GM21367 (cell line): ENCODE measurements at regions not wholly inside any gene's neighbourhood (a gene's known extent, or its start where the extent isn't known, plus 50 kb on each side); places are given as distances from the start of the nearest gene placed in this dataset.

ENCODE experiments used
- ATAC-seq: cut with Tn5 transposase; IDR thresholded peaks from one replicate; pipeline ENCODE4 v1.9.1; 2021; ENCODE audit not compliant: unreplicated experiment

- ATAC-seq = no peak
Measured at GRCh38 chr4:31052519-31052918, 332.4 kb downstream of the PCDH7 start.

DNA sequence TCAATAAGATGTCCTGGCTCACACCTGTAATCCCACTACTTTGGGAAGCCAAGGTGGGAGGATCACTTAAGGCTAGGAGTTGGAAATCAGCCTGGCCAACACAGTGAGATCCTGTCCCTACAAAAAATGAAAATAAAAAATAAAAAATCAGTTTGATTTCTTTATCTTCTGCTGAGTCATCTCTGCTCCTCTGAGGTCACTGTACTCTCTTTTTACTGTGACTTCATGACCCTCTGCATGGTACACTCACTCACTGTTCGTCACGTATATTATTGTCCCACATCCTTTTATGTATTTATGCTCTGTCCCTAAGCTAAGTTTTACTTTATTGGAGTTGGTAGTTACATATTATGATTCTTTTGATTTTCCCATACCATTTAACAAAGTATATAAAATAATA, 333.3 kb downstream of the PCDH7 start:
- ATAC-seq = no peak

GRCh38 chr4:31054295-31054694, 334.1 kb downstream of the PCDH7 start:
- no peak for ATAC-seq

GRCh38 chr4:31058656-31059055, 338.5 kb downstream of the PCDH7 start:
- no peak for ATAC-seq

GRCh38 chr4:31059753-31060522, 339.8 kb downstream of the PCDH7 start:
- no peak for ATAC-seq

- ATAC-seq = no peak
Measured at GRCh38 chr4:31065086-31065485, 344.9 kb downstream of the PCDH7 start.

DNA sequence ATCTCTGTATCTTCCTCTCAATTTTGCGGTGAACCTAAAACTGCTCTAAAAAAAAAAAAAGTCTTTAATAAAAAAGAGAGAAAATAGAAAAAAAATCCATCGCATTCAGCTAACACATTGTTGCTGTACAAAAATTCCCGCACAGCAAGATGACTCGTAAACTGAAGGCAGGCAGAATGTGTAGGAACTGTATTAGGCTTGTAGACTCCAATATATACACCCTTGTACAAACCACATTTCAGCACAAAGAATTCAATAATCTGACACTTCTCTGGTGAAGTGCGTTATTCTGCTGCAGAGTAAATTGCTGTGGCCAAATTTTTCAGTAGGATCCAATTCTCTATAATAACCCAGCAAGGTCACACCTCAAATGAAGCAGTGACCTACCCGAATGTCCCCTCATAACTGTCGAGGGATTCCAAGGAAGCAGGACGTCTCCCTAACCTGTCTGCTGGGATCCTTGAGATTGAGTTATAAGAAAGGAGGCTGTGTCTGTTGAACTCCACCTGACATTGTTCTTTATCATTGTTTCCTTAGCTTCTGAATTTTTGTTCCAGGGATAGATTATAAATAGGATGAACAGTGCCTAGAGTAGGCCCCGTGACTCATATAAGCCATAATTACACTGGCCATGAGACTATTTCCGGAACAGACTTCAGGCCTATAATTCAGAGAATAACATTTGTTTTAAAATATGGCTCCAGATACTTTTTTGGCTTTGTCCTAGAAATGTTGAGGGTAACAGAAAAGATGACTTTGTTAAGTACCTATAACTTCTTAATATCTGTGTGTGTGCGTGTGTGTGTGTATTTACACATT, 348.3 kb downstream of the PCDH7 start:
- ATAC-seq = no peak

GRCh38 chr4:31069151-31069550, 349.0 kb downstream of the PCDH7 start:
- no peak for ATAC-seq

- ATAC-seq = no peak
Measured at GRCh38 chr4:31071508-31072486, 351.6 kb downstream of the PCDH7 start.

- no peak for ATAC-seq
Measured at GRCh38 chr4:31075969-31076368, 355.8 kb downstream of the PCDH7 start.

GRCh38 chr4:31078661-31079060, 358.5 kb downstream of the PCDH7 start:
- ATAC-seq = no peak

DNA sequence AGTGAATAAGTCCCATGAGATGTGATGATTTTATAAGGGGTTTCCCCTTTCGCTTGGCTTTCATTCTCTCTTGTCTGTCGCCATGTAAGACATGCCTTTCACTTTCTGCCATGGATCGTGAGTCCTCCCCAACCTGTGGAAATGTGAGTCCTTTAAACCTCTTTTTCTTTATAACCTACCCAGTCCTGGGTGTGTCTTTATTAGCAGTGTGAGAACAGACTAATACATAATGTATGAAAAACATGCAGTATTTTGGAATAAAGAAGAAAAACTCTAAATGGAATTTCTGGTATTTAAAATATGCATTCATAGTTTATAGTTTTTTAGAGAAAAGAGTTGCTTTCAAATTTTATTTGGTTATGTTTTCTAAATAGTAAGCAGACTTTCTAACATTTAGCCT, 360.7 kb downstream of the PCDH7 start:
- no peak for ATAC-seq

- no peak for ATAC-seq
Measured at GRCh38 chr4:31081366-31081765, 361.2 kb downstream of the PCDH7 start.

DNA sequence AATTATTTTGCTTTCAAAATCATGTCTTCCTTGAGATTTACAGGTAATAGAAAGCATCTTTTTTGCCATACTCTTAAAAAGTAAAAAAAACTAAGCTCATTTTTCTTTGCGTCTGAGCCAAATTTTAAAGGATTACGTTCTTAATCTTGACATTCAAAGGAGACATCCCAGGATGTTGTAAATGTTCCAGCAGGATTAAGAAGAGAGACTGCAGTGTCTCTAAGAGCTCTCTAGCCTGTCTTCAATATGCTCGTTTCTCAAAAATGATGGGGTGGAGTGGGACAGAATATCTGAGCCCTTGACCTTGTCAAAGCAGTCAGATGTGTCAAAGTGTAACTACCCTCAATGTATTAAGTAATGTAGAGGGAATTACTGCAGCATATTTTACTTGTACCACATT, 363.3 kb downstream of the PCDH7 start:
- no peak for ATAC-seq

- ATAC-seq = no peak
Measured at GRCh38 chr4:31084806-31085416, 364.7 kb downstream of the PCDH7 start.

- ATAC-seq = no peak
Measured at GRCh38 chr4:31085689-31086088, 365.5 kb downstream of the PCDH7 start.

- no peak for ATAC-seq
Measured at GRCh38 chr4:31086756-31087330, 366.7 kb downstream of the PCDH7 start.

GRCh38 chr4:31088600-31089230, 368.5 kb downstream of the PCDH7 start:
- no peak for ATAC-seq

DNA sequence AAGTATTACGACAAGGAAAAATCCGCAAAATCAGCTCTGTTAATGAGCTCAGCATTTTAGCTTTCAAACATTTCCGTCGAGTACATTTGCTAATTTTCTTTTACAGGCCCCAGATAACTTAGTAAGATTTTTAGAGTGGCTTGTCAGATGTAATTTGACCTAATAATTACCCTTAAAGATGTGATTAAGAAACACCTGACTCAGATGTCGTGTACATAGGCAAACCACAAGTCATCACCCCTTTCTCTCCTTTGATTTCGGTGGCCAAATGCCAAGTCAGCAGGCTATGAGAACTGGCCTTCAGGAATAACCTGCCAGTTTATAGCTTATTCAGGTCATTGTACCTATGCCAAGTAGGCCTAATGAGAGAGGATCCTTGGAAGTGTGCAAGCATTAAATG, 369.6 kb downstream of the PCDH7 start:
- no peak for ATAC-seq

DNA sequence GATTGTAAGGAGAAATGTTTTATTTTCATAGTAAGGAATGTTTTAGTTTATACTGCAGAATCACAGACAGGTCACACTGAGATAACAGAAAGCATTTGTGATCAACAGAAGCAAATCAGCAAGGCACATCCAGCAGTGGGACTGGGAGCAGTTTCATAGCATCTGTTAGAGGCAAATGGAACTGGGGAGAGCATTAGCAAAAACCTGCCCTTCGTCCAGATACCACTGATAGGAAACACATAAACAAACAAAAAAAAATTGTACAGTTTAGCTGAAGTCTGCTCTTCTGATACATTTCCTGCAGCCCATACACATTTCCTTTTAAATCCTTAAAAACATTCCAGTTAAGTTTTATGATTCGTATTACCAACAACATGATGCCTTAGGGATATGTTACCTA, 374.3 kb downstream of the PCDH7 start:
- no peak for ATAC-seq
